ENCODE measurements at regions not wholly inside any gene's neighbourhood (a gene's known extent, or its start where the extent isn't known, plus 50 kb on each side); places are given as distances from the start of the nearest gene placed in this dataset.

GRCh38 chr4:175339100-175339707 lies 421.0 kb downstream of the ADAM29 start (continued):
- TF ChIP-seq CHD7 (IDR thresholded peaks at IDR 0.05; ENCODE audit: insufficient replicate concordance, low read length) (no peak), KDM4A (IDR thresholded peaks at IDR 0.05; ENCODE audit: low read depth, low read length, severe bottlenecking) (no peak), TEAD4 (IDR thresholded peaks at IDR 0.05; ENCODE audit: low read depth, low read length) (no peak), ASH2L (IDR thresholded peaks at IDR 0.05; ENCODE audit: low read length) (no peak), BACH1 (IDR thresholded peaks at IDR 0.05; ENCODE audit: low read length) (no peak)

Data from H1 (cell line).